Kidney capillary endothelial cell (primary cell): ENCODE measurements at regions not wholly inside any gene's neighbourhood (a gene's known extent, or its start where the extent isn't known, plus 50 kb on each side); places are given as distances from the start of the nearest gene placed in this dataset.

Source experiments
- DNase-seq: peaks from one replicate; pipeline ENCODE4 v3.0.0-alpha.2; 2018; ENCODE audit warnings: low spot score

- no peak for DNase-seq
Measured at GRCh38 chr9:134487066-134487710, 154.4 kb upstream of the COL5A1 start.

- DNase-seq, result no peak
Measured at GRCh38 chr9:134488331-134489280, 153.0 kb upstream of the COL5A1 start.

GRCh38 chr9:134489621-134490408 lies 151.8 kb upstream of the COL5A1 start:
- no peak for DNase-seq

- no peak for DNase-seq
Measured at GRCh38 chr9:134490446-134490845, 151.2 kb upstream of the COL5A1 start.

GRCh38 chr9:134491196-134491835 lies 150.3 kb upstream of the COL5A1 start:
- no peak for DNase-seq

- DNase-seq, result no peak
Measured at GRCh38 chr9:134491856-134492255, 149.7 kb upstream of the COL5A1 start.

- no peak for DNase-seq
Measured at GRCh38 chr9:134492281-134492691, 149.3 kb upstream of the COL5A1 start.

GRCh38 chr9:134492721-134493460 lies 148.7 kb upstream of the COL5A1 start:
- no peak for DNase-seq

- DNase-seq, result no peak
Measured at GRCh38 chr9:134493461-134494272, 147.9 kb upstream of the COL5A1 start.

- DNase-seq, result no peak
Measured at GRCh38 chr9:134494273-134494815, 147.3 kb upstream of the COL5A1 start.

- DNase-seq, result no peak
Measured at GRCh38 chr9:134494905-134495304, 146.7 kb upstream of the COL5A1 start.

GRCh38 chr9:134495881-134496412 lies 145.7 kb upstream of the COL5A1 start:
- no peak for DNase-seq

- no peak for DNase-seq
Measured at GRCh38 chr9:134496413-134497282, 145.0 kb upstream of the COL5A1 start.

- no peak for DNase-seq
Measured at GRCh38 chr9:134497283-134497860, 144.2 kb upstream of the COL5A1 start.

GRCh38 chr9:134498814-134499166 lies 142.8 kb upstream of the COL5A1 start:
- DNase-seq, result no peak

- no peak for DNase-seq
Measured at GRCh38 chr9:134500931-134501760, 140.5 kb upstream of the COL5A1 start.

GRCh38 chr9:134501761-134502265 lies 139.8 kb upstream of the COL5A1 start:
- DNase-seq, result no peak
